GM19455 (cell line): ENCODE measurements at regions not wholly inside any gene's neighbourhood (a gene's known extent, or its start where the extent isn't known, plus 50 kb on each side); places are given as distances from the start of the nearest gene placed in this dataset.
"Not testable (repeated sequence)": the region's sequence is repeated elsewhere in the genome, so short reads cannot be mapped to it uniquely, and the experiment has no call there.

Experiments used
- ATAC-seq: cut with Tn5 transposase; IDR thresholded peaks from one replicate; pipeline ENCODE4 v1.9.1; 2021; ENCODE audit not compliant: unreplicated experiment

DNA sequence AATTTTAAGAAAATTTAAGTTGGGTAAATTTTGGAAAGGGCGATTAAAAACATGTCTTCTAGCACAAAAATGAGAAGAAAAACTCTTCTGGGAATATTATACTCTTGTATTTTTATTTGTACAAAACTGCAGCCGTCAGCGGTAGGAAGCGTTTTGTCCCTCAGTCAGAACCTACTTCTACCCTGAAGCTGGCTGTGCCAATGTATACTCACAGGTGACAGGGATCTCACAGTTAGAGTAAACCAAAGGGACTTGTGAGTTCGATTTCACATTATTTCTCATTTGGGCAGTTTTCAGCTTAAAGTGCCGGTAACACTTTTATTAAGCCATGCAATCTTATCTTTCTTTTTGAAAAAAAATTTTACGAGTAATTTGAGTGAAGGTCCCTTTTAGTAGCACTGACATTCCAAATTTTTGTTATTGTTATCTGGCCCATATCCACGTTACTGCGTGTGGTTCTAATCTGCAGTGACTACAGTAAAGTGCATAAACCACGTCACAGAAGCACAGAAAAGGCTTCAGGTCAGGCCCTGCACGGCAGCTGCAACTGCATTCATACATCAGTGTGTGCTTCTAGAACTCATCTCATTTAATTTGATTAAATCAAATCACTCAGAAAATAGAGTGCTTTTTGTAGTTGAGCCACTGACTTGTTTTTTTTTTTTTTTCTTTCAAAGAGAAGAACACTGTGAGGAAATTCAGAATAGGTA, 387.3 kb downstream of the LIG4 start:
- ATAC-seq: no peak

GRCh38 chr13:107824635-107825034, 390.7 kb downstream of the LIG4 start:
- ATAC-seq: no peak

DNA sequence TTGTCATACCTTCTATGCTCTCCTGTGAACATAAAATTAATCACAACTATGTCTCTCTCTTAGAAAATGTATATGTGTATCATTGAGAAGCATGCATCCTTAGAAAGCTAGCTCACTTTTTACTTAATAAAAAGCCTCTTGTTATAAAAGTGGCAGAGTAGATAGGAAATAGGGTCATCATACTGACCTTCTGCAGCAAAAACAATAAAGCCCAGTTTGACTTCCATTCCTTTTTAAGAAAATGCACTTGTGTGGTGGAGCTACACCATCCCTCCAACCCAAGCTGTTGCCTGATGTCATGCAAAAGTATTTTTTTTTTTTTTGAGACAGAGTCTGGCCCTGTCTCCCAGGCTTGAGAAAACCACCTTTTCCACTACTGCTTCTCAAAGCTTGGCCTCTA, 393.3 kb downstream of the LIG4 start:
- no peak for ATAC-seq

- ATAC-seq: no peak
These were observed 393.8 kb downstream of the LIG4 start for GRCh38 chr13:107821492-107821891.

DNA sequence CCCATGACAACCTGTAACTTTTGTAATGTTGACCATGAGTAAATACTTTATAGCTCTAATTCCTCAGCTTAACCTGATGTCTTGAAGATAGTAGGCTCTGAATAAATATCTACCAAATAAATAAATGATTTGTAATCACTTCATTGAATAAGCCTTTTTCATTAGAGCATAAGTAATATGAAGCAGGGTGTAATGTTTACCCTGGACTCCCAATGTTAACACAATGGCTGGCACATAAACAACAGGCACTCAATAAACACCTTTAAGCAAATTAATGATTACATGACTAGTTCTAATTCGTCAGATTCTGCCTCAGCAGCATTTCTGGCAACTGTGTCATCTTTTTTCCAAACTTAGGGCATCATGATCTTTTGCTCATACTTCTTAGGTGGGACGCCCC, 396.3 kb downstream of the LIG4 start:
- ATAC-seq: no peak

GRCh38 chr13:107817647-107818287, 397.6 kb downstream of the LIG4 start:
- no peak for ATAC-seq

GRCh38 chr13:107812014-107812412, 403.3 kb downstream of the LIG4 start:
- ATAC-seq: no peak

DNA sequence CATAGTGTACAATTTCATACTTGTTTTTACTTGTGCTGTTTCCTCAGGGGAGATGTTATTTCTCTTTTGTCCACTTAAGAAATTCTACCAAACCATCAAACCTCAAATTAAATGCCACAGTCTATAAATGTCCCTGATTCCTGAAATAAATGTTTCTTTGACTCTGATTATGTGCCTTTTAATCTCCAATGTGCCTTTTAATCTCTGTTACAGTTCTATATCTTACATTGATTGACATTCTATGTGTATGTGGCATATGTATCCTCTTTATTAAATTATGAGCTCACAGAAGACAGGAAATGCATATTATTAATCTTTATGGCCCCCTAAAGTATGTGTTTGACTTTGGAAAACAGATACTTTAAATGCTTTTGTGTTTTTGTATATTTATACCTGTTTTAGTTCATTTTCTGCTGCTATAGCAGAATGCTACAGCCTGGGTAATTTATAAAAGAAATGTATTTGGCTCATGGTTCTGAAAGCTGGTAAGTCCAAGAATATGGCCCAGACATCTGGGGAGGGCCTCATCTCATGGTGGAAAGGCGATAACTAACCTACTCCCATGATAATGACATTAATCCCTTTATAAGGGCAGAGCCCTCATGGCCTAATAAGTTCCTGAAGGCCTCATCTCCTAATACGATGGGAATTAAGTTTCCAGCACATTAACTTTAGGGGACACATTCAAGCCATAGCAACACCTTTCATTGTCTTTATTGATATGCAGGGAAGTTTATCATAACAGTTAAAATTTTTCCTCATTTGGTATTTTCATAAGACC, 403.9 kb downstream of the LIG4 start:
- ATAC-seq: no peak

- ATAC-seq: no peak
These were observed 406.2 kb downstream of the LIG4 start for GRCh38 chr13:107809125-107809524.

GRCh38 chr13:107808389-107808788, 406.9 kb downstream of the LIG4 start:
- ATAC-seq: no peak

GRCh38 chr13:107807306-107808073, 407.8 kb downstream of the LIG4 start:
- ATAC-seq: no peak

DNA sequence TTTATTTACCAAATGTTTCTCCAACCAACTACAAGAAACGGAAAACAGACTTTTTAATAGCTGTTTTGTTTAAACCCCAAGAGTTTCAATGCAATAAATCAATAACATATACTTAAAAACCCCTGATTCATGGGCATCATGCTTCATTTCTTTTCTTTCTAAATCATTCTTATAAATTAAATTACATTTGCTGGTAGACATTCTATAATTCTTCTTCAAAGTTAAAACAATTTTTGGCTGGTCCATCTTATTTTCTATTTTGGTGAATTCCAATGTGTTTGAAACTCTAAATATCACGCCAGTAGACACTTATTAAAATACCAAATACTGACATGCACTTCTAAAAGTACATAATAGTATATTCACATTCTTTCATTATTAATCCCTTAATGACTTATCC, 408.6 kb downstream of the LIG4 start:
- no peak for ATAC-seq

- no peak for ATAC-seq
These were observed 411.4 kb downstream of the LIG4 start for GRCh38 chr13:107803822-107804495.

DNA sequence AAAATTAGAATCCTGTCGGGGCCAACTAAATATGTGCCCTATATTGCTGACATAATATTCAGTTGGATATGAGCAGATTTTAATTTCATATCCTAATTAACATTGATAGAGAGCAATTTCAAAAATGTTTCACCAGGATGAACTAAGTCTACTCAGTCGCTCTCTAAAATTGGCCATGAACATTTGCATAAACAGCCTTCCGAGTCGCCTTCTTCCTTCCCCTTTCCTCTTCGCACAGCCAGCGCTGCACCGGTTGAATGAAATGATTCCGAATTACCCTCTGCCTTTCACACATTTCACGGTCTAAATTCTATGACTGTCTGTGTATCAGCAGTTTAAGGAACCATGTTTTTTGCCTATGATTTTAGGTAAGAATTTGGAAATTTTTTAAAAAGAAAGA, 413.7 kb downstream of the LIG4 start:
- no peak for ATAC-seq

- no peak for ATAC-seq
These were observed 416.3 kb downstream of the LIG4 start for GRCh38 chr13:107799001-107799400.

GRCh38 chr13:107790397-107790796, 424.9 kb downstream of the LIG4 start:
- ATAC-seq: no peak

- ATAC-seq: no peak
These were observed 426.7 kb downstream of the LIG4 start for GRCh38 chr13:107788464-107789165.

DNA sequence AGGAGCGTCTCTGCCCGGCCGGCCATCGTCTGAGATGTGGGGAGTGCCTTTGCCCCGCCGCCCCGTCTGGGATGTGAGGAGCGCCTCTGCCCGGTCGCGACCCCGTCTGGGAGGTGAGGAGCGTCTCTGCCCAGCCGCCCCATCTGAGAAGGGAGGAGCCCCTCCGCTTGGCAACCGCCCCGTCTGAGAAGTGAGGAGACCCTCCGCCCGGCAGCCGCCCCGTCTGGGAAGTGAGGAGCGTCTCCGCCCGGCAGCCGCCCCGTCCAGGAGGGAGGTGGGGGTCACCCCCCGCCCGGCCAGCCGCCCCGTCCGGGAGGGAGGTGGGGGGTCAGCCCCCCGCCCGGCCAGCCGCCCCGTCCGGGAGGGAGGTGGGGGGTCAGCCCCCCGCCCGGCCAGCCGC, 432.7 kb downstream of the LIG4 start:
- ATAC-seq: not testable (repeated sequence)

GRCh38 chr13:107778094-107778493, 437.2 kb downstream of the LIG4 start:
- no peak for ATAC-seq

DNA sequence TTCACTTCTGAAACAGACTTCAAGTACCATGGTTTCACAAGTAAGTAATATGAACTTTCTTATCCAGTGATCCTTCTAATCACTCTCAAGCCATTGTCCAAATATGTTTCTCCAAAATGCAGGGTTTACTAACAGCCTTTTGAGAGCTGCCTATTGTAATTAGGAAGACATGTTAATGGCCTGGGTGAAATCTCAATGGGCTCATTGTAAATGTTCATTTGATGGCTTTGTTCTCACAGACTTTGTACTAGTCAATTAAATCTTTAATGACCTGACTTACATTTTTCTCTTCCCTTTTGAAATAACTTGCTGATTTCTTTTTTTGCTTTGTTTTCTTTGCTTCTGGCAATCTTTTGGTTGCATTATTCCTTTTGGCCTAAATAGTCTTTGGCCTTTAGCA, 444.8 kb downstream of the LIG4 start:
- no peak for ATAC-seq
